Endothelial cell of umbilical vein (primary cell): ENCODE measurements at regions not wholly inside any gene's neighbourhood (a gene's known extent, or its start where the extent isn't known, plus 50 kb on each side); places are given as distances from the start of the nearest gene placed in this dataset.

Experiments
- BruUV-seq: library from RNA; stranded (reverse); fragments of 400-500 nt; replicated peaks from 2 replicates; lab custom pipeline; 2021; lab: Mats Ljungman, UMichigan
- CTCF ChIA-PET: fragments of 300-600, 350-600 bp; sonication (Branson Sonifier 250); formaldehyde crosslinking; loops from one replicate; lab custom pipeline; 2021; ENCODE audit warnings: antibody characterized with exemption, inconsistent platforms; lab: Charles Lee
- POLR2A ChIA-PET: fragments of 300-600, 350-600 bp; sonication (Branson Sonifier 250); formaldehyde crosslinking; loops from one replicate; lab custom pipeline; 2021; ENCODE audit warnings: antibody characterized with exemption, inconsistent platforms; lab: Charles Lee
- DNase-seq: peaks from one replicate; pipeline ENCODE4 v3.0.0-alpha.2; 2011; ENCODE audit warnings: low read depth, low spot score
- FAIRE-seq: peaks from 2 replicates; lab custom pipeline; 2011; peaks lifted over from hg19 to GRCh38; lab: Jason Lieb, UNC
- H2AFZ ChIP-seq: 2 replicates; pipeline ENCODE4 v1.6.0; 2012; ENCODE audit warnings: low read depth, low read length, control low read depth, inconsistent platforms
- H3K27ac ChIP-seq: 2 replicates; pipeline ENCODE4 v1.5.1; 2011; ENCODE audit warnings: low read depth, mild to moderate bottlenecking, control low read depth, low read length, moderate library complexity; ENCODE audit not compliant: insufficient read depth
- H3K27me3 ChIP-seq, 2 experiments: 2 replicates each; pipeline versions ENCODE4 v1.6.0 to v1.6.1; 2011; ENCODE audit warnings: low read length in 2 of 2, mixed read lengths in 1 of 2; ENCODE audit not compliant: control insufficient read depth in 2 of 2, insufficient read depth in 2 of 2
- H3K36me3 ChIP-seq, 2 experiments: 2 replicates in 1 of 2; 3 replicates in 1 of 2; pipeline ENCODE4 v1.5.1; 2011; ENCODE audit warnings: low read length in 2 of 2, mild to moderate bottlenecking in 1 of 2, moderate library complexity in 1 of 2; ENCODE audit not compliant: control insufficient read depth in 2 of 2, insufficient read depth in 2 of 2; ENCODE audit errors: extremely low read depth in 1 of 2
- H3K4me1 ChIP-seq: 3 replicates; pipeline ENCODE4 v1.5.1; 2011; ENCODE audit warnings: mild to moderate bottlenecking, low read length; ENCODE audit not compliant: control insufficient read depth, insufficient read depth; ENCODE audit errors: extremely low read depth
- H3K4me2 ChIP-seq: 2 replicates; pipeline ENCODE4 v1.6.1; 2011; ENCODE audit warnings: low read length, control low read depth, mixed read lengths; ENCODE audit not compliant: insufficient read depth
- H3K4me3 ChIP-seq, 3 experiments: fragments of 200-600 bp in 1 of 3; sonication (generic), shearing (Covaris generic) in 1 of 3; replicated peaks in 1 of 3; 2 replicates each; pipeline ENCODE4 v1.5.1; 2011 to 2016; ENCODE audit warnings: control low read depth in 3 of 3, low read length in 3 of 3, mild to moderate bottlenecking in 2 of 3, inconsistent platforms in 1 of 3, low read depth in 1 of 3, moderate library complexity in 1 of 3; ENCODE audit not compliant: insufficient read depth in 1 of 3
- H3K79me2 ChIP-seq: 2 replicates; pipeline ENCODE4 v1.6.0; 2012; ENCODE audit warnings: low read length, inconsistent platforms; ENCODE audit not compliant: control insufficient read depth, insufficient read depth
- H3K9ac ChIP-seq: replicated peaks from 2 replicates; pipeline ENCODE3; 2011; ENCODE audit warnings: low read length, control low read depth; ENCODE audit not compliant: insufficient read depth; ENCODE audit errors: extremely low read depth
- H3K9me1 ChIP-seq: replicated peaks from 3 replicates; pipeline ENCODE4 v1.6.0; 2011; ENCODE audit warnings: mild to moderate bottlenecking, low read length; ENCODE audit not compliant: control insufficient read depth, insufficient read depth; ENCODE audit errors: extremely low read depth
- H3K9me3 ChIP-seq: replicated peaks from 2 replicates; pipeline ENCODE4 v1.5.1; 2012; ENCODE audit warnings: low read length, inconsistent platforms; ENCODE audit not compliant: control insufficient read depth, insufficient read depth
- H4K20me1 ChIP-seq: replicated peaks from 2 replicates; pipeline ENCODE3; 2011; ENCODE audit warnings: mild to moderate bottlenecking, low read length; ENCODE audit not compliant: control insufficient read depth, insufficient read depth; ENCODE audit errors: extremely low read depth
- EZH2 ChIP-seq: IDR thresholded peaks from 2 replicates; pipeline ENCODE4 v1.6.1; 2012; ENCODE audit warnings: borderline replicate concordance, low read depth, mild to moderate bottlenecking, moderate library complexity, low read length, inconsistent platforms; ENCODE audit not compliant: severe bottlenecking
- FOS ChIP-seq: IDR thresholded peaks from 2 replicates; pipeline ENCODE4 v1.6.1; 2011; ENCODE audit warnings: mild to moderate bottlenecking, low read length, moderate library complexity, borderline replicate concordance; ENCODE audit not compliant: insufficient read depth
- GATA2 ChIP-seq: IDR thresholded peaks from 2 replicates; pipeline ENCODE4 v1.7.0; 2011; ENCODE audit warnings: low read depth, mild to moderate bottlenecking, moderate library complexity, mixed read lengths, low read length; ENCODE audit not compliant: insufficient read length, insufficient read depth
- JUN ChIP-seq: IDR thresholded peaks from 2 replicates; pipeline ENCODE4 v1.6.1; 2011; ENCODE audit warnings: borderline replicate concordance, low read depth; ENCODE audit not compliant: insufficient read length, insufficient read depth
- MAX ChIP-seq: IDR thresholded peaks from 2 replicates; pipeline ENCODE4 v1.6.1; 2011; ENCODE audit not compliant: insufficient read depth, insufficient read length
- MYC ChIP-seq: IDR thresholded peaks from one replicate; pipeline ENCODE4 v1.6.1; 2011; ENCODE audit warnings: mild to moderate bottlenecking, low read depth, low read length
- POLR2A ChIP-seq: IDR thresholded peaks from 2 replicates; pipeline ENCODE4 v1.6.1; 2012; ENCODE audit warnings: low read depth, mild to moderate bottlenecking, control low read depth, low read length
- POLR2AphosphoS5 ChIP-seq: IDR thresholded peaks from 2 replicates; pipeline ENCODE4 v1.6.1; 2012; ENCODE audit warnings: low read depth, mild to moderate bottlenecking, control low read depth, low read length, moderate library complexity; ENCODE audit not compliant: insufficient read depth
- dilution Hi-C: fragments of 300-500 bp; cut with MboI; formaldehyde crosslinking; loops from one replicate; pipeline ENCODE4 v1.15.0; 2019; ENCODE audit warnings: low sequenced_read_pairs; ENCODE audit not compliant: extremely low pct_ligation_motif_present
- intact Hi-C: fragments of 100-400 bp; cut with micrococcal nuclease; formaldehyde crosslinking; loops from one replicate; pipeline ENCODE4 v1.10.0; 2022
- TF ChIP-seq, protein P1 (sequence below), 2 donors: IDR thresholded peaks; 1 replicate in 1 of 2; 2 replicates in 1 of 2; pipeline ENCODE4 v1.5.1; 2011; ENCODE audit warnings: low read length in 2 of 2, mild to moderate bottlenecking in 2 of 2, moderate library complexity in 2 of 2, control low read depth in 1 of 2, inconsistent platforms in 1 of 2, low read depth in 1 of 2; ENCODE audit not compliant: insufficient read depth in 1 of 2; ENCODE audit errors: extremely low read depth in 1 of 2

DNA sequence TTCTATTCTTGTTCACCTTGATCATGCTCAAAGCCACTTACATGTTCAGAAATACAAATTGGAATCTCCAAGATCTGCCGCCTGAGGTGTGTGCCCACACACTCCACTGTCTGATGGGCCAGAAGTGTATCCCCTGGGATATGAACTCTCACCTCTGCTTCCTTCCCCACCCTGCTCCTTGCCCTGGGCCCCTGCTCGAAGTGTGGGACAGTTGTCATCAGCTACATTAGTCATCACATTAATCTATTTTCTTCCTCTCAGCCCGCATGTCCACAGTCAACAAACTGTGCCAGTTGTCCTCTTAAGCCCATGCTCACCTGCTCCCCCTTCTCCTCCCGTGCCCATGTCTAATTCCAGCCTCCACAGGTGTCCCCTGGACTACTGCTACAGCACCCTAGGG, 154.7 kb downstream of the PTPN20 start:
- Histone ChIP-seq H3K9ac (no peak overlapping the region), H3K36me3 (no peaks in the 10 kb centered on the region), H3K9me3 (no peaks in the 10 kb centered on the region), H3K4me1 (no peaks in the 10 kb centered on the region), H3K4me2 (no peak overlapping the region), H4K20me1 (no peaks in the 10 kb centered on the region), H3K4me3 (no peak overlapping the region), H3K79me2 (no peaks in the 10 kb centered on the region), H2AFZ (no peak overlapping the region), H3K9me1 (no peaks in the 10 kb centered on the region), H3K27ac (no peak overlapping the region), H3K27me3 (no peaks in the 10 kb centered on the region)
- DNase-seq (no peak), FAIRE-seq (no peak)
- TF ChIP-seq GATA2 (no peak), EZH2 (no peak), MAX (no peak), MYC (no peak), POLR2A (no peak), FOS (no peak), POLR2AphosphoS5 (no peak), JUN (no peak)
- TF ChIP-seq, protein P1, sequence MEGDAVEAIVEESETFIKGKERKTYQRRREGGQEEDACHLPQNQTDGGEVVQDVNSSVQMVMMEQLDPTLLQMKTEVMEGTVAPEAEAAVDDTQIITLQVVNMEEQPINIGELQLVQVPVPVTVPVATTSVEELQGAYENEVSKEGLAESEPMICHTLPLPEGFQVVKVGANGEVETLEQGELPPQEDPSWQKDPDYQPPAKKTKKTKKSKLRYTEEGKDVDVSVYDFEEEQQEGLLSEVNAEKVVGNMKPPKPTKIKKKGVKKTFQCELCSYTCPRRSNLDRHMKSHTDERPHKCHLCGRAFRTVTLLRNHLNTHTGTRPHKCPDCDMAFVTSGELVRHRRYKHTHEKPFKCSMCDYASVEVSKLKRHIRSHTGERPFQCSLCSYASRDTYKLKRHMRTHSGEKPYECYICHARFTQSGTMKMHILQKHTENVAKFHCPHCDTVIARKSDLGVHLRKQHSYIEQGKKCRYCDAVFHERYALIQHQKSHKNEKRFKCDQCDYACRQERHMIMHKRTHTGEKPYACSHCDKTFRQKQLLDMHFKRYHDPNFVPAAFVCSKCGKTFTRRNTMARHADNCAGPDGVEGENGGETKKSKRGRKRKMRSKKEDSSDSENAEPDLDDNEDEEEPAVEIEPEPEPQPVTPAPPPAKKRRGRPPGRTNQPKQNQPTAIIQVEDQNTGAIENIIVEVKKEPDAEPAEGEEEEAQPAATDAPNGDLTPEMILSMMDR (IDR thresholded peaks at IDR 0.05; ENCODE audit: extremely low read depth in 1 of 2, insufficient read depth in 1 of 2, low read depth in 1 of 2, low read length in 2 of 2): no peak
- CTCF ChIA-PET: no interaction called here
- dilution Hi-C loops (no loop called here), intact Hi-C loops (no loop called here)
- POLR2A ChIA-PET: no interaction called here
- BruUV-seq: no TSS peak
